ENCODE measurements at regions not wholly inside any gene's neighbourhood (a gene's known extent, or its start where the extent isn't known, plus 50 kb on each side); places are given as distances from the start of the nearest gene placed in this dataset.

- 58% methylated on average over 6 of the region's 6 CpGs for WGBS
- DNase-seq (ENCODE audit: extremely low spot score), result no peak
- Histone ChIP-seq H3K27ac (ENCODE audit: low read depth) (no peak overlapping the region), H3K36me3 (ENCODE audit: insufficient read depth) (no peaks in the 10 kb centered on the region), H3K4me3 (ENCODE audit: low read depth, low read length) (no peak overlapping the region), H3K4me1 (ENCODE audit: insufficient read depth) (no peaks in the 10 kb centered on the region)
Measured at GRCh38 chr19:27676877-27677276, 1536.1 kb downstream of the UQCRFS1 start.

- H3K36me3 ChIP-seq (ENCODE audit: insufficient read depth), result no peaks in the 10 kb centered on the region
- H3K27ac ChIP-seq (ENCODE audit: low read depth), result no peak overlapping the region
- 75% methylated on average over 3 of the region's 3 CpGs for WGBS
- no peak overlapping the region for H3K4me3 ChIP-seq (ENCODE audit: low read depth, low read length)
- H3K4me1 ChIP-seq (ENCODE audit: insufficient read depth), result no peaks in the 10 kb centered on the region
- no peak for DNase-seq (ENCODE audit: extremely low spot score)
Measured at GRCh38 chr19:27676334-27676733, 1536.6 kb downstream of the UQCRFS1 start.

DNA sequence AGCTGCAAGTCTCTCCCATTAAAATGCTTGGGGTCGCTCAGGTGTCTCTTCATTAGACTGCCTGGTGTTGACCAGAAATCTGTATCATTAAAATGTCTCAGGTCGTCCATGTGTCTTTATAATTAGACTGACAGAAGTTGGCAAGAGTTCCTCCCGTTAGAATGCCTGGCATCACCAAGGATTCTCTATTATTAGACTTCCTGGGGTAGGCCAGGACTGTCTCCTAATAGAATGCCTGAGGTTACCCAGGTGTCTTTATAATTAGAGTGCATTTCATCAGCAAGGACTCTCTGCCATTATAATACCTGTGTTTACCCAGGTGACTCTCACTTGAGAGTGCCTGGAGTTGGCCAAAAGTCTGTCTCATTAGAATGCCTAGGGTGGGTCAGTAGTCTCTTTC, 1537.2 kb downstream of the UQCRFS1 start:
- Histone ChIP-seq H3K36me3 (ENCODE audit: insufficient read depth) (no peaks in the 10 kb centered on the region), H3K27ac (ENCODE audit: low read depth) (no peak overlapping the region), H3K4me3 (ENCODE audit: low read depth, low read length) (no peak overlapping the region), H3K4me1 (ENCODE audit: insufficient read depth) (no peaks in the 10 kb centered on the region)
- WGBS, result 39% methylated on average over 3 of the region's 3 CpGs
- no peak for DNase-seq (ENCODE audit: extremely low spot score)

GRCh38 chr19:27674701-27675100, 1538.2 kb downstream of the UQCRFS1 start:
- WGBS, result 86% methylated on average over 10 of the region's 10 CpGs
- Histone ChIP-seq H3K36me3 (ENCODE audit: insufficient read depth) (no peaks in the 10 kb centered on the region), H3K4me3 (ENCODE audit: low read depth, low read length) (no peak overlapping the region), H3K4me1 (ENCODE audit: insufficient read depth) (no peaks in the 10 kb centered on the region), H3K27ac (ENCODE audit: low read depth) (no peak overlapping the region)
- DNase-seq (ENCODE audit: extremely low spot score), result no peak

DNA sequence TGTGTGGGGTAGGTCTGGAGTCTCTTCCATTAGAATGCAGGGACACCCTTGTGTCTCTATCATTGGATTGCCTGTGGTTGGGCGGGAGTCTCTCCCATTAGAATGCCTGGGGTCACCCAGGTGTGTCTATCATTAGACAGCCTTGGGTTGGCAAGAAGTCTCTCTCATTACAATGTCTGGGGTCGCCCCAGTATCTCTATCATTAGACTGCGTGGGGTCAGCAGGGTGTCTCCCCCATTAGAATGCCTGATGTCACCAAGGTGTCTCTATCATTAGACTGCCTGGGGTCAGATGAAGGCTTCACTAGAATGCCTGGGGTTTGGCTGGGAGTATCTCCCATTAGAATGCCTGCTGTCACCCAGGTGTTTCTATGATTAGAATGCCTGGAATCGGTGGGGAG, 1539.0 kb downstream of the UQCRFS1 start:
- H3K4me3 ChIP-seq (ENCODE audit: low read depth, low read length), result no peak overlapping the region
- 48% methylated on average over 4 of the region's 4 CpGs for WGBS
- H3K27ac ChIP-seq (ENCODE audit: low read depth), result no peak overlapping the region
- no peaks in the 10 kb centered on the region for H3K4me1 ChIP-seq (ENCODE audit: insufficient read depth)
- no peaks in the 10 kb centered on the region for H3K36me3 ChIP-seq (ENCODE audit: insufficient read depth)
- no peak for DNase-seq (ENCODE audit: extremely low spot score)

- no peak overlapping the region for H3K27ac ChIP-seq (ENCODE audit: low read depth)
- H3K36me3 ChIP-seq (ENCODE audit: insufficient read depth), result no peaks in the 10 kb centered on the region
- no peaks in the 10 kb centered on the region for H3K4me1 ChIP-seq (ENCODE audit: insufficient read depth)
- no peak overlapping the region for H3K4me3 ChIP-seq (ENCODE audit: low read depth, low read length)
- no peak for DNase-seq (ENCODE audit: extremely low spot score)
- 70% methylated on average over 10 of the region's 10 CpGs for WGBS
Measured at GRCh38 chr19:27672309-27673047, 1540.5 kb downstream of the UQCRFS1 start.

GRCh38 chr19:27671876-27672275, 1541.1 kb downstream of the UQCRFS1 start:
- H3K36me3 ChIP-seq (ENCODE audit: insufficient read depth), result no peaks in the 10 kb centered on the region
- WGBS, result 48% methylated on average over 2 of the region's 2 CpGs
- H3K4me3 ChIP-seq (ENCODE audit: low read depth, low read length), result no peak overlapping the region
- no peak overlapping the region for H3K27ac ChIP-seq (ENCODE audit: low read depth)
- H3K4me1 ChIP-seq (ENCODE audit: insufficient read depth), result no peaks in the 10 kb centered on the region
- no peak for DNase-seq (ENCODE audit: extremely low spot score)

DNA sequence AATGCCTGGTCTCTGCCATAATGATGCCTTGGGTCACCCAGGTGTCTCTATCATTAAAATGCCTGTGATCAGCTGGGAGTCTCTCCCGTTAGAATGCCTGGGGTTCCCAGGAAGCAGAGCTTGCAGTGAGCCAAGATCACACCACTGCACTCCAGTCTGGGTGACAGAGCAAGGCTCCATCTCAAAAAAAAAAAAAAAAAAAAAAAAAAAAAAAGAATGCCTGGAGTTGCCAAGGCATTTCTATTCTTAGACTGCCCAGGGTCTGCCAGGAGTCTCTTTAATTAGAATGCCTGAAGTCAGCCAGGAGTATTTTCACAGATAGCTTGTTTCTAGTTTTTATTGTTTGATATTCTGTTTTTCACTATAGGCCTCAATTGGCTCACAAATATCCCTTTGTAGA, 1552.5 kb downstream of the UQCRFS1 start:
- WGBS, result 39% methylated on average over 1 of the region's 1 CpG
- H3K4me1 ChIP-seq (ENCODE audit: insufficient read depth), result no peaks in the 10 kb centered on the region
- H3K27ac ChIP-seq (ENCODE audit: low read depth), result no peak overlapping the region
- no peak overlapping the region for H3K4me3 ChIP-seq (ENCODE audit: low read depth, low read length)
- DNase-seq (ENCODE audit: extremely low spot score), result no peak
- no peaks in the 10 kb centered on the region for H3K36me3 ChIP-seq (ENCODE audit: insufficient read depth)

DNA sequence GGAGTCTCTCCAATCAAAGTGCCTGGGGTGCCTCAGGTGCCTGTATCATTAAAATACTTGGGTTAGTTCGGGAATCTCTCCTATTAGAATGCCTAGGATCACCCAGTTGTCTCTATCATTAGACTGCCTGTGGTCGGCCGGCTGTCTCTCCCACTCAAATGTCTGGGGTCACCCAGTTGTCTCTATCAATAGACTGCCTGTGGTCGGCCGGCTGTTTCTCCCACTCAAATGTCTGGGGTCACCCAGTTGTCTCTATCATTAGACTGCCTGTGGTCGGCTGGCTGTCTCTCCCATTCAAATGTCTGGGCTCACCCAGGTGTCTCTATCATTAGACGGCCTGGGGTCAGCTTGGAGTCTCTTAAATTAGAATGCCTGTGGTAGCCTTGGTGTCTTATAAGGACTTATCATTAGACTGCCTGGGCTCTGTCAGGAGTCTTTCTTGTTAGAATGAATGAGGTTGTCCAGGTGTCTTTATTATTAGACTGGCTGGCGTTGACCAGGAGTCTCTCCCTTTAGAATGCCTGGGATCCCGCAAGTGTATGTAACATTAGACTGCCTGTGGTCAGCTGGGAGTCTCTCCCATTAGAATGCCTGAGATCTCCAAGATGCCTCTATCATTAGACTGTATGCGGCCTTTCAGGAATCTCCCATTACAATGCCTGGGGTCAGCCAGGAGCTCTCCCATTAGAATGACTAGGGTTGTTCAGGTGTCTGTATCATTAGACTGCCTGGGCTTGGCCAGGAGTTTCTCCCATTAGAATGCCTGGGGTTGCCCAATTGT, 1555.5 kb downstream of the UQCRFS1 start:
- H3K27ac ChIP-seq (ENCODE audit: low read depth), result no peak overlapping the region
- 83% methylated on average over 10 of the region's 10 CpGs for WGBS
- no peak for DNase-seq (ENCODE audit: extremely low spot score)
- H3K4me3 ChIP-seq (ENCODE audit: low read depth, low read length), result no peak overlapping the region
- H3K36me3 ChIP-seq (ENCODE audit: insufficient read depth), result no peaks in the 10 kb centered on the region
- no peaks in the 10 kb centered on the region for H3K4me1 ChIP-seq (ENCODE audit: insufficient read depth)

DNA sequence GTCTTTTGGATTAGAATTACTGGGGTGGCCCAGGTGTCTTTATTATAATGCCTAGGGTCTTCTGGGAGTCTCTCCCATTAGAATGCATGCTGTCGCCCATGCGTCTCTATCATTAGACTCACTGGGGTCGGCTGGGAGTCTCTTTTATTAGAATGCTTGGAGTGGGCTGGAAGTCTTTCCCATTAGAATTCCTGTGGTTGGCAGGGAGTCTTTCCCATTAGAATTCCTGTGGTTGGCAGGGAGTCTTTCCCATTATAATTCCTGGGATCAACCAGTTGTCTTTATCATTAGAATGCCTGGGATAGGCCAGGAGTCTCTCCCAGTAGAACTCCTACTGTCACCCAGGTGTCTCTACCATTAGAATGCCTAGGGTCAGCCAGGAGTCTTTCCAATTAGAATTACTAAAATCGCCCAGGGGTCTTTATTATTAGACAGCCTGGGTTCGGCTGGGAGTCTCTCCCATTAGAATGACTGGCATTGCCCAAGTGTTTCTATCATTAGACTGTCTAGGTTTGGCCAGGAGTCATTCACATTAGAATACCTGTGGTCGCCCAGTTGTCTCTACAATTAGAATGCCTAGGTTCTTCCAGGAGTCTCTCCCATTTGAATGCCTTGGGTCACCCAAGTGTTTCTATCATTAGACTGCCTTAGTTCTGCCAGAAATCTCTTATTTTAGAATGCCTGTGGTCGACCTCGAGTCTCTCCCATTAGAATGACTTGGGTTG, 1558.5 kb downstream of the UQCRFS1 start:
- no peak overlapping the region for H3K27ac ChIP-seq (ENCODE audit: low read depth)
- 62% methylated on average over 8 of the region's 8 CpGs for WGBS
- H3K36me3 ChIP-seq (ENCODE audit: insufficient read depth), result no peaks in the 10 kb centered on the region
- DNase-seq (ENCODE audit: extremely low spot score), result no peak
- H3K4me3 ChIP-seq (ENCODE audit: low read depth, low read length), result no peak overlapping the region
- H3K4me1 ChIP-seq (ENCODE audit: insufficient read depth), result no peaks in the 10 kb centered on the region

GRCh38 chr19:27652796-27653195, 1560.2 kb downstream of the UQCRFS1 start:
- Histone ChIP-seq H3K36me3 (ENCODE audit: insufficient read depth) (no peaks in the 10 kb centered on the region), H3K4me1 (ENCODE audit: insufficient read depth) (no peaks in the 10 kb centered on the region), H3K4me3 (ENCODE audit: low read depth, low read length) (no peak overlapping the region), H3K27ac (ENCODE audit: low read depth) (no peak overlapping the region)
- WGBS, result 49% methylated on average over 3 of the region's 3 CpGs
- no peak for DNase-seq (ENCODE audit: extremely low spot score)

- DNase-seq (ENCODE audit: extremely low spot score), result no peak
- 81% methylated on average over 8 of the region's 8 CpGs for WGBS
- Histone ChIP-seq H3K4me1 (ENCODE audit: insufficient read depth) (no peaks in the 10 kb centered on the region), H3K4me3 (ENCODE audit: low read depth, low read length) (no peak overlapping the region), H3K27ac (ENCODE audit: low read depth) (no peak overlapping the region), H3K36me3 (ENCODE audit: insufficient read depth) (no peaks in the 10 kb centered on the region)
Measured at GRCh38 chr19:27652281-27652680, 1560.7 kb downstream of the UQCRFS1 start.

GRCh38 chr19:27647423-27647822, 1565.5 kb downstream of the UQCRFS1 start:
- no peak for DNase-seq (ENCODE audit: extremely low spot score)
- H3K36me3 ChIP-seq (ENCODE audit: insufficient read depth), result no peaks in the 10 kb centered on the region
- no peaks in the 10 kb centered on the region for H3K4me1 ChIP-seq (ENCODE audit: insufficient read depth)
- 75% methylated on average over 4 of the region's 4 CpGs for WGBS
- H3K27ac ChIP-seq (ENCODE audit: low read depth), result no peak overlapping the region
- no peak overlapping the region for H3K4me3 ChIP-seq (ENCODE audit: low read depth, low read length)

DNA sequence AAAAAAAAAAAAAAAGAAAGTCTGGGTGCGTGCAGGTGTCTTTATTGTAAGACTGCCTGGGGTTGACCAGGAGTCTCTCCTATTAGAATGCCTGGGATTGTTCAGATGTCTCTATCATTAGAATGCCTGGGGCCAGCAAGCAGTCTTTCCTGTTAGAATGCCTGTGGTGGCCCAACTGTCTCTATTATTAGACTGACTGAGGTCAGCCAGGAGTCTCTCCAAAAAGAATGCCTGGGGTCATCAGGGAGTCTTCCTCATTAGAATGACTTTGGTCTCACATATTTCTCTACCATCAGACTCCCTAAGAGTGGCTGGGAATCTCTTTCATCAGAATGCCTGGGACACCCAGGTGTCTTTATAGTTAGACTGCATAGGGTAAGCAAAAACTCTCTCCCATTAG, 1577.5 kb downstream of the UQCRFS1 start:
- 95% methylated on average over 1 of the region's 1 CpG for WGBS
- Histone ChIP-seq H3K36me3 (ENCODE audit: insufficient read depth) (no peaks in the 10 kb centered on the region), H3K4me1 (ENCODE audit: insufficient read depth) (no peaks in the 10 kb centered on the region), H3K27ac (ENCODE audit: low read depth) (no peak overlapping the region), H3K4me3 (ENCODE audit: low read depth, low read length) (no peak overlapping the region)
- DNase-seq (ENCODE audit: extremely low spot score), result no peak
